Smooth muscle cell (in vitro differentiated cells): ENCODE measurements at regions not wholly inside any gene's neighbourhood (a gene's known extent, or its start where the extent isn't known, plus 50 kb on each side); places are given as distances from the start of the nearest gene placed in this dataset.

Experiments used
- DNase-seq: peaks from one replicate; lab custom pipeline; 2025; ENCODE audit not compliant: unreplicated experiment; lab: John Stamatoyannopoulos, UW
- H2AFZ ChIP-seq: fragments of 200-600 bp; sonication (generic); 2 replicates; pipeline ENCODE4 v1.6.0; 2016; ENCODE audit warnings: antibody characterized with exemption, low read depth, mild to moderate bottlenecking
- H3F3A ChIP-seq: fragments of 200-600 bp; sonication (generic); 2 replicates; pipeline ENCODE4 v1.6.0; 2017; ENCODE audit warnings: antibody characterized with exemption, low read depth
- H3K27ac ChIP-seq: fragments of 200-600 bp; sonication (generic); 2 replicates; pipeline ENCODE4 v1.5.1; 2016; ENCODE audit warnings: low read depth, mild to moderate bottlenecking
- H3K27me3 ChIP-seq: fragments of 200-600 bp; sonication (generic); 2 replicates; pipeline ENCODE4 v1.6.1; 2016; ENCODE audit warnings: low read depth, mild to moderate bottlenecking
- H3K36me3 ChIP-seq: fragments of 200-600 bp; sonication (generic); 2 replicates; pipeline ENCODE4 v1.5.1; 2016; ENCODE audit warnings: low read depth
- H3K4me1 ChIP-seq: fragments of 200-600 bp; sonication (generic); 2 replicates; pipeline ENCODE4 v1.5.1; 2016; ENCODE audit warnings: low read depth
- H3K4me2 ChIP-seq: fragments of 200-600 bp; sonication (generic); 2 replicates; pipeline ENCODE4 v1.6.0; 2016; ENCODE audit warnings: mild to moderate bottlenecking
- H3K4me3 ChIP-seq: fragments of 200-600 bp; sonication (generic); 2 replicates; pipeline ENCODE4 v1.5.1; 2016; ENCODE audit warnings: mild to moderate bottlenecking
- H3K79me2 ChIP-seq: fragments of 200-600 bp; sonication (generic); 2 replicates; pipeline ENCODE4 v1.6.0; 2016; ENCODE audit warnings: low read depth, mild to moderate bottlenecking
- H3K9ac ChIP-seq: fragments of 200-600 bp; sonication (generic); 2 replicates; pipeline ENCODE4 v1.6.0; 2016; ENCODE audit warnings: low read depth
- H3K9me3 ChIP-seq: fragments of 200-600 bp; sonication (generic); replicated peaks from 2 replicates; pipeline ENCODE4 v1.5.1; 2016; ENCODE audit warnings: low read depth
- H4K20me1 ChIP-seq: fragments of 200-600 bp; sonication (generic); 2 replicates; pipeline ENCODE4 v1.6.0; 2016; ENCODE audit warnings: low read depth
- WGBS: methylation state at CpG from one replicate; pipeline ENCODE4 v1.1.7; 2016; ENCODE audit warnings: low lambda C conversion rate; 5-methylcytosine and 5-hydroxymethylcytosine counted together
- TF ChIP-seq, protein P1 (sequence below): fragments of 200-600 bp; sonication (generic); IDR thresholded peaks from 2 replicates; pipeline ENCODE4 v1.5.1; 2017; ENCODE audit warnings: borderline replicate concordance, mild to moderate bottlenecking, antibody characterized with exemption; ENCODE audit not compliant: insufficient read depth, poor library complexity, severe bottlenecking

DNA sequence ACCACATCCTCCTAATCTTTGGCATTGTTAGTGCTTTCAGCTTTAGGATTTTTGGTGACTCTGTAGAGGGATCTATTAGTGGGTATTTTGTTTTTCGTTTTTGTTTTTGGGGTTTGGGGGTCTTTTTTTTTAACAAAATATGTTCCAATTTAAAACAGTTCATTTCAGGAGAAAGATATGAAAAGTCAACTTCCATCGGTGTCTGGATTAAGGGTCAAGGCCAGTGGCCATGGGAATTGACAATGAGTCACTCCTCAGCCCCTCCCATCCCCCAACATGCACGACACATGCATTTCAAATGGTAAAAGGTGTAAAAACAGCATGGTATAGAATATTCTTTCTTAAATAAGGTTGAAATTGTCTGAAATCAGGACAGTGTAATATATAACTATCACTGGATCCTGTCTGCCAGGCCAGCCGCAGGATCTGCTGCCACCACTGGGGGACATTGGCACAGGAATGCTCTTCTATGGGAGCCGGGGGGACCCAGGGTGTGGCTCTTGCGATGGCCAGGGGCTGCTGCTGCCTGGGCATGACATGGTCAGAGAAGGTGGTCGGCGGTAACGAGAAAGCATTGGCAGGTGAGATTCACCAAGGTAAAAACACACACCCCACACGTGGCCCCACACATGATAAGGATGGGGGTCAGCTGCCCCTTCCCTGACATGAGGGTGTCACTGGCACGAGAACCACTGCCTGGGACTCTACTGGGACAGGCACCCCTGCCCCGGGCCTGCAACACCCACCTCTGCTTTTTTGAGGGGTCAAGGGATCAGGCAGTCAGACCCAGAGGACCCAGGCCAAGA is 126.2 kb upstream of the KCTD7 start:
- H3K27ac ChIP-seq: no peak overlapping the region
- H3K4me1 ChIP-seq: no peaks in the 10 kb centered on the region
- no peaks in the 10 kb centered on the region for H3F3A ChIP-seq
- H3K4me2 ChIP-seq: no peak overlapping the region
- H3K9me3 ChIP-seq: no peaks in the 10 kb centered on the region
- no peak overlapping the region for H3K9ac ChIP-seq
- no peaks in the 10 kb centered on the region for H3K79me2 ChIP-seq
- H3K36me3 ChIP-seq: no peaks in the 10 kb centered on the region
- no peaks in the 10 kb centered on the region for H4K20me1 ChIP-seq
- 84% methylated on average over 12 of the region's 12 CpGs for WGBS
- no peak for DNase-seq
- no peak overlapping the region for H2AFZ ChIP-seq
- no peaks in the 10 kb centered on the region for H3K27me3 ChIP-seq
- no peak overlapping the region for H3K4me3 ChIP-seq
- TF ChIP-seq, protein P1, sequence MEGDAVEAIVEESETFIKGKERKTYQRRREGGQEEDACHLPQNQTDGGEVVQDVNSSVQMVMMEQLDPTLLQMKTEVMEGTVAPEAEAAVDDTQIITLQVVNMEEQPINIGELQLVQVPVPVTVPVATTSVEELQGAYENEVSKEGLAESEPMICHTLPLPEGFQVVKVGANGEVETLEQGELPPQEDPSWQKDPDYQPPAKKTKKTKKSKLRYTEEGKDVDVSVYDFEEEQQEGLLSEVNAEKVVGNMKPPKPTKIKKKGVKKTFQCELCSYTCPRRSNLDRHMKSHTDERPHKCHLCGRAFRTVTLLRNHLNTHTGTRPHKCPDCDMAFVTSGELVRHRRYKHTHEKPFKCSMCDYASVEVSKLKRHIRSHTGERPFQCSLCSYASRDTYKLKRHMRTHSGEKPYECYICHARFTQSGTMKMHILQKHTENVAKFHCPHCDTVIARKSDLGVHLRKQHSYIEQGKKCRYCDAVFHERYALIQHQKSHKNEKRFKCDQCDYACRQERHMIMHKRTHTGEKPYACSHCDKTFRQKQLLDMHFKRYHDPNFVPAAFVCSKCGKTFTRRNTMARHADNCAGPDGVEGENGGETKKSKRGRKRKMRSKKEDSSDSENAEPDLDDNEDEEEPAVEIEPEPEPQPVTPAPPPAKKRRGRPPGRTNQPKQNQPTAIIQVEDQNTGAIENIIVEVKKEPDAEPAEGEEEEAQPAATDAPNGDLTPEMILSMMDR: peak; percentile 1

DNA sequence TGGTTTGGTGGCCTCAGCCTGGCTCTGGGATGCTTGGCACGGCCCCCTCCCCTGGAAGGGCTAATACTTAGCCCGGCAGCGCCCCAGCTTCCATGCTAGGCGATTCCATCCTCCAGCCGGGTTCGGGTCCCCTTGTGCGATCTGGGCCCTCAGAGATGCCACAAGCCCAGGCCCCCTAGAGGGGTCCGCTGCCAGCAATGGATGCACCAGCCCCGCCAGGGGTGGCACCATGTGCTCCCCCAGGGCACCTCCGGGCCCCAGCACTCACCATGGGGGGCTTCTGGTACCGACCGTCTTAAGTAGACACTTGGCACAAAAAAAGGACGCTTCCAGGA is 125.7 kb upstream of the KCTD7 start:
- Histone ChIP-seq H3K4me2 (no peak overlapping the region), H3K27ac (no peak overlapping the region), H3K4me3 (no peak overlapping the region), H4K20me1 (no peaks in the 10 kb centered on the region), H3K36me3 (no peaks in the 10 kb centered on the region), H3K4me1 (no peaks in the 10 kb centered on the region), H3K9me3 (no peaks in the 10 kb centered on the region), H3K9ac (no peak overlapping the region), H3K27me3 (no peaks in the 10 kb centered on the region), H3F3A (no peaks in the 10 kb centered on the region), H3K79me2 (no peaks in the 10 kb centered on the region), H2AFZ (no peak overlapping the region)
- TF ChIP-seq, protein P1: no peak
- DNase-seq: no peak
- WGBS: 90% methylated on average over 13 of the region's 13 CpGs

DNA sequence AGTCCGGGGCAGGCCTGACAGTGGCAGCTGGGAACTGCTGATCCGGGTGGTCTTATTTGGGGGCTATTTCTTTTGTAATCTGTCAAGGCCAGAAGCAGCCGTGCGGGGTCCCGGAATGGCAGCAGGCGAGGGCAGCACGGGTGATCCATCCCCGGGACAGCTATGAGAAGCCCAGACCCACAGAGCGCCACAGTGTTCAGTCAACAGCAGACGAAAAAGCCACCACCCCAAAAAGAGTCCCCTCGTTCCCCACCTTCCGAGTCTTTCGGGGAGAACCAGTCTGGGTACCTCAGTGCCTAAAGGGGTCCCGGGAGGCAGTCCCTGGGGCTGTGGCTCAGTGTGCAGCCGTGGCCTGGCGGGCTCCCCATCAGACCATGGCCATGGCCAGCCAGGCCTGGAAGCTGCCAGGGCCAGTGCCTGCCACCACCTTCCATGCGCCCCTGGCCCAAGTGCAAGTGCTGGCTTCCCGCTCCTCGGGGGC is 125.1 kb upstream of the KCTD7 start:
- TF ChIP-seq, protein P1: no peak
- H3K4me1 ChIP-seq: no peaks in the 10 kb centered on the region
- H3K79me2 ChIP-seq: no peaks in the 10 kb centered on the region
- DNase-seq: no peak
- H2AFZ ChIP-seq: no peak overlapping the region
- H4K20me1 ChIP-seq: no peaks in the 10 kb centered on the region
- H3K27me3 ChIP-seq: no peaks in the 10 kb centered on the region
- no peak overlapping the region for H3K27ac ChIP-seq
- H3K4me3 ChIP-seq: no peak overlapping the region
- no peaks in the 10 kb centered on the region for H3K9me3 ChIP-seq
- WGBS: 96% methylated on average over 18 of the region's 19 CpGs
- no peaks in the 10 kb centered on the region for H3F3A ChIP-seq
- H3K9ac ChIP-seq: no peak overlapping the region
- no peaks in the 10 kb centered on the region for H3K36me3 ChIP-seq
- no peak overlapping the region for H3K4me2 ChIP-seq

DNA sequence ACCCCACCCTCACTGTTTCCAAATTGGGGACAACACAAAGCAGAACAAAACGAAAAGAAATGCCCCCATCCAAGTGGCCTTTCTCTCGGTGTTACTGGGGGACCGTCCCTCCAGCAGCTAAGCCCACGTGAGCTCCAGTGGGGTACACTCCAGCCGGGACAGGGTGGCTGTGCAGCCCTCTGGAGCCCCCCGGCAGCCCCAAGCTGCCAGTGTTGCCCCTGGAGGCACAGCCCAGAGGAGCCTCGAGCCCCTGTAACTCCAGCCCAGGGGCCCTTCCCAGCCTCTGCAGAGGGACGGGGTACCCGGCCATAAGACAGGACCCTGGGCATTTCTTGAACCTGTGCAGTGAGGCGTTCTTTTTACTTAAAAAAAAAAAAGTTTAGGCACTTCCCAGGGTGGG is 124.5 kb upstream of the KCTD7 start:
- no peaks in the 10 kb centered on the region for H4K20me1 ChIP-seq
- H3K9me3 ChIP-seq: no peaks in the 10 kb centered on the region
- H3K27me3 ChIP-seq: no peaks in the 10 kb centered on the region
- no peak overlapping the region for H3K4me3 ChIP-seq
- no peak overlapping the region for H3K4me2 ChIP-seq
- H3K36me3 ChIP-seq: no peaks in the 10 kb centered on the region
- H3K27ac ChIP-seq: no peak overlapping the region
- TF ChIP-seq, protein P1: no peak
- no peak overlapping the region for H3K9ac ChIP-seq
- H3K79me2 ChIP-seq: no peaks in the 10 kb centered on the region
- H2AFZ ChIP-seq: no peak overlapping the region
- no peaks in the 10 kb centered on the region for H3F3A ChIP-seq
- WGBS: 90% methylated on average over 10 of the region's 10 CpGs
- no peaks in the 10 kb centered on the region for H3K4me1 ChIP-seq
- no peak for DNase-seq
